ENCODE measurements at regions not wholly inside any gene's neighbourhood (a gene's known extent, or its start where the extent isn't known, plus 50 kb on each side); places are given as distances from the start of the nearest gene placed in this dataset.

GRCh38 chr5:124310453-124310852 lies 436.0 kb downstream of the ZNF608 start:
- TF ChIP-seq, protein P1, sequence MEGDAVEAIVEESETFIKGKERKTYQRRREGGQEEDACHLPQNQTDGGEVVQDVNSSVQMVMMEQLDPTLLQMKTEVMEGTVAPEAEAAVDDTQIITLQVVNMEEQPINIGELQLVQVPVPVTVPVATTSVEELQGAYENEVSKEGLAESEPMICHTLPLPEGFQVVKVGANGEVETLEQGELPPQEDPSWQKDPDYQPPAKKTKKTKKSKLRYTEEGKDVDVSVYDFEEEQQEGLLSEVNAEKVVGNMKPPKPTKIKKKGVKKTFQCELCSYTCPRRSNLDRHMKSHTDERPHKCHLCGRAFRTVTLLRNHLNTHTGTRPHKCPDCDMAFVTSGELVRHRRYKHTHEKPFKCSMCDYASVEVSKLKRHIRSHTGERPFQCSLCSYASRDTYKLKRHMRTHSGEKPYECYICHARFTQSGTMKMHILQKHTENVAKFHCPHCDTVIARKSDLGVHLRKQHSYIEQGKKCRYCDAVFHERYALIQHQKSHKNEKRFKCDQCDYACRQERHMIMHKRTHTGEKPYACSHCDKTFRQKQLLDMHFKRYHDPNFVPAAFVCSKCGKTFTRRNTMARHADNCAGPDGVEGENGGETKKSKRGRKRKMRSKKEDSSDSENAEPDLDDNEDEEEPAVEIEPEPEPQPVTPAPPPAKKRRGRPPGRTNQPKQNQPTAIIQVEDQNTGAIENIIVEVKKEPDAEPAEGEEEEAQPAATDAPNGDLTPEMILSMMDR (IDR thresholded peaks at IDR 0.05) = no peak
- TF ChIP-seq POLR2A (IDR thresholded peaks at IDR 0.05) = no peak

All from uterus (tissue), 2 donors.